ENCODE measurements at regions not wholly inside any gene's neighbourhood (a gene's known extent, or its start where the extent isn't known, plus 50 kb on each side); places are given as distances from the start of the nearest gene placed in this dataset.

DNA sequence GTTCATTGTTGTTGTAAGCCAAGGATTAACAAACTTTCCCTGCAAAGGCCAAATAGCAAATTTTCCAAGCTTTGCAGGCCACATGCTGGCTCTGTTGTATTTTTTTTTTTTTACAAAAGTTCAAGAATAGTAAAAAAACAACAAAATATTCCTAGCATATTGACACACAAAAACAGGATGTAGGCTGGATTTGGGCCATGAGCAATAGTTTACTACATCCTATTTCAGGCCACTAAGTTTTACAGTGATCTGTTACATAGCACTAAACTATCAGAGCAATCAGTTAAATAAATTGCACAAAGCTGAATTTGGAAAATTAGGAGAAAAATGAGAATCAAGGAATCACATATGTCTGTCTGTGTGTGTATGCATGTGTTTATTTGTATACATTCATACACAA lies 491.8 kb upstream of the GHITM start:
- TF ChIP-seq POLR2AphosphoS5 (IDR thresholded peaks at IDR 0.05) = no peak
- TF ChIP-seq, protein P1, sequence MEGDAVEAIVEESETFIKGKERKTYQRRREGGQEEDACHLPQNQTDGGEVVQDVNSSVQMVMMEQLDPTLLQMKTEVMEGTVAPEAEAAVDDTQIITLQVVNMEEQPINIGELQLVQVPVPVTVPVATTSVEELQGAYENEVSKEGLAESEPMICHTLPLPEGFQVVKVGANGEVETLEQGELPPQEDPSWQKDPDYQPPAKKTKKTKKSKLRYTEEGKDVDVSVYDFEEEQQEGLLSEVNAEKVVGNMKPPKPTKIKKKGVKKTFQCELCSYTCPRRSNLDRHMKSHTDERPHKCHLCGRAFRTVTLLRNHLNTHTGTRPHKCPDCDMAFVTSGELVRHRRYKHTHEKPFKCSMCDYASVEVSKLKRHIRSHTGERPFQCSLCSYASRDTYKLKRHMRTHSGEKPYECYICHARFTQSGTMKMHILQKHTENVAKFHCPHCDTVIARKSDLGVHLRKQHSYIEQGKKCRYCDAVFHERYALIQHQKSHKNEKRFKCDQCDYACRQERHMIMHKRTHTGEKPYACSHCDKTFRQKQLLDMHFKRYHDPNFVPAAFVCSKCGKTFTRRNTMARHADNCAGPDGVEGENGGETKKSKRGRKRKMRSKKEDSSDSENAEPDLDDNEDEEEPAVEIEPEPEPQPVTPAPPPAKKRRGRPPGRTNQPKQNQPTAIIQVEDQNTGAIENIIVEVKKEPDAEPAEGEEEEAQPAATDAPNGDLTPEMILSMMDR (IDR thresholded peaks at IDR 0.05) = no peak
- TF ChIP-seq POLR2A (IDR thresholded peaks at IDR 0.05; ENCODE audit: low read depth) = no peak
- TF ChIP-seq EP300 (IDR thresholded peaks at IDR 0.05) = no peak
